OCI-LY3 (cell line): ENCODE measurements at regions not wholly inside any gene's neighbourhood (a gene's known extent, or its start where the extent isn't known, plus 50 kb on each side); places are given as distances from the start of the nearest gene placed in this dataset.

ENCODE experiments used
- H2AFZ ChIP-seq: fragments of 200-600, 300-600 bp; shearing (Covaris generic); 2 replicates; pipeline ENCODE4 v1.6.0; 2014; ENCODE audit warnings: antibody characterized with exemption, low read depth, low read length
- H3K27ac ChIP-seq: fragments of 200-600, 300-600 bp; sonication (generic); 2 replicates; pipeline ENCODE4 v1.5.1; 2014; ENCODE audit warnings: mild to moderate bottlenecking, low read length, moderate library complexity, mixed read lengths
- H3K27me3 ChIP-seq: fragments of 200-600, 300-600 bp; sonication (generic); 2 replicates; pipeline ENCODE4 v1.6.1; 2014; ENCODE audit warnings: low read depth, low read length, mixed read lengths
- H3K36me3 ChIP-seq: fragments of 200-600, 300-600 bp; sonication (generic); replicated peaks from 2 replicates; pipeline ENCODE3; 2014; ENCODE audit warnings: low read depth, low read length, mixed read lengths
- H3K4me1 ChIP-seq: fragments of 300-600, 200-600 bp; sonication (generic); 2 replicates; pipeline ENCODE4 v1.6.1; 2014; ENCODE audit warnings: low read length, mixed read lengths
- H3K4me2 ChIP-seq: fragments of 200-600, 300-600 bp; sonication (generic); 2 replicates; pipeline ENCODE4 v1.6.1; 2014; ENCODE audit warnings: low read length, mixed read lengths
- H3K4me3 ChIP-seq: fragments of 300-600, 200-600 bp; sonication (generic); 2 replicates; pipeline ENCODE4 v1.5.1; 2014; ENCODE audit warnings: antibody characterized with exemption, mild to moderate bottlenecking, low read length, moderate library complexity
- H3K79me2 ChIP-seq: fragments of 300-600, 200-600 bp; shearing (Covaris generic); 2 replicates; pipeline ENCODE4 v1.6.1; 2014; ENCODE audit warnings: mild to moderate bottlenecking, low read length, mixed read lengths
- H3K9ac ChIP-seq: fragments of 300-600, 200-600 bp; shearing (Covaris generic); 2 replicates; pipeline ENCODE4 v1.6.0; 2014; ENCODE audit warnings: mild to moderate bottlenecking, low read length, moderate library complexity
- H3K9me3 ChIP-seq: fragments of 200-600, 300-600 bp; shearing (Covaris generic); 2 replicates; pipeline ENCODE4 v1.6.1; 2014; ENCODE audit warnings: low read length, mixed read lengths; ENCODE audit not compliant: insufficient read depth
- H4K20me1 ChIP-seq: fragments of 200-600, 300-600 bp; sonication (generic); 2 replicates; pipeline ENCODE4 v1.6.1; 2016; ENCODE audit warnings: low read length, mixed read lengths; ENCODE audit not compliant: insufficient read depth
- EZH2phosphoT487 ChIP-seq: fragments of 200-600 bp; shearing (Covaris generic); IDR thresholded peaks from 2 replicates; pipeline ENCODE4 v1.6.1; 2018; ENCODE audit warnings: antibody characterized with exemption, mixed run types, low read depth
- TF ChIP-seq, protein P1 (sequence below): fragments of 200-600, 300-600 bp; sonication (generic); IDR thresholded peaks from 2 replicates; pipeline ENCODE4 v1.5.1; 2014; ENCODE audit warnings: antibody characterized with exemption, low read length, low read depth

DNA sequence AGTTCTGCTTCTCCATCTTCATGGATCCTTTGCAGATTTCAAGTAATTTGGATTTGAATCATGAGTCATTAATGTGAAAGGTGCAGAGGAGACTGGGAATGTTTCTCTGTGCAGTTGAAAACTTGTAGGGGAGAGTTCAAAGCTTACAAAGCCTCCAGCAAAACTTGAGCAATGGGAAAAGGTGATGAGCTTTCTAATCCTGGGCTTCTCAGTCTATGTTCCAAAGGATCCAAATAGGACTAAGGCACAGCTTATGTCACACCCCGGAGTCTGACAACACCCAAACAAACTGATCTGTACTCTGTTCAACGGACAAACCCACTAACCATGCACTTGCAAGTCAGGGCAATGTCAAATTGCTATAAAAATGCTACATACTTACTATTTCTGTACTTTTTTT lies 134.8 kb downstream of the DUSP6 start:
- H4K20me1 ChIP-seq, result no peaks in the 10 kb centered on the region
- H3K4me2 ChIP-seq, result no peak overlapping the region
- H2AFZ ChIP-seq, result no peak overlapping the region
- no peaks in the 10 kb centered on the region for H3K79me2 ChIP-seq
- no peaks in the 10 kb centered on the region for H3K9me3 ChIP-seq
- peaks cover 12% of the 10 kb centered on the region for H3K4me1 ChIP-seq
- H3K27ac ChIP-seq, result no peak overlapping the region
- no peak overlapping the region for H3K9ac ChIP-seq
- H3K27me3 ChIP-seq, result no peaks in the 10 kb centered on the region
- no peak for TF ChIP-seq EZH2phosphoT487
- TF ChIP-seq, protein P1, sequence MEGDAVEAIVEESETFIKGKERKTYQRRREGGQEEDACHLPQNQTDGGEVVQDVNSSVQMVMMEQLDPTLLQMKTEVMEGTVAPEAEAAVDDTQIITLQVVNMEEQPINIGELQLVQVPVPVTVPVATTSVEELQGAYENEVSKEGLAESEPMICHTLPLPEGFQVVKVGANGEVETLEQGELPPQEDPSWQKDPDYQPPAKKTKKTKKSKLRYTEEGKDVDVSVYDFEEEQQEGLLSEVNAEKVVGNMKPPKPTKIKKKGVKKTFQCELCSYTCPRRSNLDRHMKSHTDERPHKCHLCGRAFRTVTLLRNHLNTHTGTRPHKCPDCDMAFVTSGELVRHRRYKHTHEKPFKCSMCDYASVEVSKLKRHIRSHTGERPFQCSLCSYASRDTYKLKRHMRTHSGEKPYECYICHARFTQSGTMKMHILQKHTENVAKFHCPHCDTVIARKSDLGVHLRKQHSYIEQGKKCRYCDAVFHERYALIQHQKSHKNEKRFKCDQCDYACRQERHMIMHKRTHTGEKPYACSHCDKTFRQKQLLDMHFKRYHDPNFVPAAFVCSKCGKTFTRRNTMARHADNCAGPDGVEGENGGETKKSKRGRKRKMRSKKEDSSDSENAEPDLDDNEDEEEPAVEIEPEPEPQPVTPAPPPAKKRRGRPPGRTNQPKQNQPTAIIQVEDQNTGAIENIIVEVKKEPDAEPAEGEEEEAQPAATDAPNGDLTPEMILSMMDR, result no peak
- H3K36me3 ChIP-seq, result no peaks in the 10 kb centered on the region
- H3K4me3 ChIP-seq, result no peak overlapping the region

DNA sequence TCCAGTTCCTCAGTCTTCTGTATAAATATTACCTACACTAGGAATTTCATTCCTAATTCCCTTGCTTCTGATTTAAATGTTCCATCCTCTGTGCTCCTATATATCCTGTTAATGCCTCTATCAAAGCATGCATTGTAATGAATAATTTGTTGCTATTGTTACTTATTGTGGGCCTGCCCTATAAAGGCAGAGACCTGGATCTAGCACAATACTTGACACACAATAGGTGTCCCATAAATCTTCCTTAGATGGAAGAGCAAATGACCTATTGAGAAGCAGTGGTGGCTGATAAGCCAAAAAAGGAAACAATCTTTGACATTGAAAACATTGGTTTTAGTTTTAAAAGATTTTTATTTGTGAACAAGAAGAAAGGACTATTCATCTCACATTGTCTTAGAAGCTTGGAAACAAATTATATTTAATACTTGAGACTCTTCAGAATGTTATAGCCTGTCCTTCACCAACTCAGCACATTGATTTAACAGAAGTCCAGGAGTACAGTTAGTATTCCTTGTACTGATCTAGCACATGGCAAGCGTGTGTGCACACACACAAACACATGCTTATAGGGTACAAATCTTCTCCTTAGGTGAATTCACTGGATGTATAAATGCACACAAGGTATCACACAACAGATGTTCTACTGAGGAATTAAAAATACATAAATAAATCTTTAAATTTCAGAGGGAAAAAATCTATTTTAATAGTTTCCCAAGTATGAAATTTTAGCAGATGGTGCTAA lies 135.9 kb downstream of the DUSP6 start:
- Histone ChIP-seq H3K9me3 (no peaks in the 10 kb centered on the region), H2AFZ (no peak overlapping the region), H3K36me3 (no peaks in the 10 kb centered on the region), H3K9ac (no peak overlapping the region), H3K4me1 (peaks cover 12% of the 10 kb centered on the region), H3K4me2 (no peak overlapping the region), H3K79me2 (no peaks in the 10 kb centered on the region), H4K20me1 (no peaks in the 10 kb centered on the region), H3K27ac (no peak overlapping the region), H3K27me3 (no peaks in the 10 kb centered on the region), H3K4me3 (no peak overlapping the region)
- no peak for TF ChIP-seq EZH2phosphoT487
- TF ChIP-seq, protein P1, result no peak

DNA sequence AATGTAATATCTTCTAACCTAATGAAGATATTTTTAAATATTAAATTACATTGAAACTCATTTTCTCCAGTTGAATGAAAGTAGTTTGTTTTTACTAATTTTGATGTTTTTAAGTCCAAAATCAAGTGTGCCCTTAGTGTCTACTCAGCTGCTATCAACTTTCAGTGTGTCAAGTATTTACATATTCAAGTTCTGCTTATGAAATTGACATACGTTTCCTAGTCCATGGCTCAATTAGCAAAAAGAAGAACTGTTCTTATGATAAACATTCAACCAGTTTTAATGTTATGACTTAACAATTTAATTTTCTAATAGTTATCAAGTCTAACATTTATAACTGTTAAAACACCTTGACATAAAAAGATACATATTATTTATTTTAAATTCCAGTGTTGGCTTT lies 137.1 kb downstream of the DUSP6 start:
- H3K27ac ChIP-seq, result no peak overlapping the region
- no peak overlapping the region for H3K9ac ChIP-seq
- H3K4me3 ChIP-seq, result no peak overlapping the region
- H2AFZ ChIP-seq, result no peak overlapping the region
- H3K4me2 ChIP-seq, result no peak overlapping the region
- H4K20me1 ChIP-seq, result no peaks in the 10 kb centered on the region
- H3K27me3 ChIP-seq, result no peaks in the 10 kb centered on the region
- H3K9me3 ChIP-seq, result no peaks in the 10 kb centered on the region
- no peaks in the 10 kb centered on the region for H3K36me3 ChIP-seq
- no peaks in the 10 kb centered on the region for H3K79me2 ChIP-seq
- TF ChIP-seq, protein P1, result no peak
- no peak for TF ChIP-seq EZH2phosphoT487
- peaks cover 17% of the 10 kb centered on the region for H3K4me1 ChIP-seq

DNA sequence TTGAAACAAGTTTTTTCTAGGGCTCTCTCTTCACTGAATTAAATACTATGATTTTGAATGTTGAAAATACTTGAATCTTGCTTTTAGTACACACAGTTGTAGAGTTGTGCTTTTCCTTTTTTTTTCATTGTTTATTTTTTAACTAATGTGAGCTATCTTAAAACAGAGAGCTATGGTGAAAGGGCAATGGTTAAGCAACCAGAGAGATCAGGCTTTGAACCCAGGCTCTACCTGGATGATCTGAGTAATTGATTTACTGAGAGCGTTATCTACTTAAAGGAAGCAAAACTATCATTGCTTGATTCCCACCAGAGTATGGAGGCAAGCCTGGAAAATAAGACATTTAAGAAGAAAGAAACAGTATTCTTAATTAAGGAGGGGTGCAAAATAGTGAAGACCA lies 138.6 kb downstream of the DUSP6 start:
- no peak overlapping the region for H3K9ac ChIP-seq
- TF ChIP-seq, protein P1, result no peak
- no peak for TF ChIP-seq EZH2phosphoT487
- H3K27me3 ChIP-seq, result no peaks in the 10 kb centered on the region

More for the DNA sequence above, 138.6 kb downstream of the DUSP6 start:
- Histone ChIP-seq H3K9me3 (no peaks in the 10 kb centered on the region), H4K20me1 (no peaks in the 10 kb centered on the region), H3K4me3 (no peak overlapping the region), H3K4me1 (peaks cover 24% of the 10 kb centered on the region), H3K79me2 (no peaks in the 10 kb centered on the region), H3K4me2 (no peak overlapping the region), H3K36me3 (no peaks in the 10 kb centered on the region), H3K27ac (no peak overlapping the region), H2AFZ (no peak overlapping the region)
